ENCODE measurements at regions not wholly inside any gene's neighbourhood (a gene's known extent, or its start where the extent isn't known, plus 50 kb on each side); places are given as distances from the start of the nearest gene placed in this dataset.

- no peaks in the 10 kb centered on the region for H3K27me3 ChIP-seq
- intact Hi-C loops (cut with DNase I; ENCODE audit: low total_unique reads), result no loop called here
- peaks cover 0 to 5% of the 10 kb centered on the region in 2 donors for H3K9me3 ChIP-seq
- no peak for TF ChIP-seq CTCF (IDR thresholded peaks at IDR 0.05)
- no peak for TF ChIP-seq POLR2A (IDR thresholded peaks at IDR 0.05)
- no peak for TF ChIP-seq POLR2AphosphoS5 (IDR thresholded peaks at IDR 0.05)
- H3K36me3 ChIP-seq, result no peaks in the 10 kb centered on the region
- H3K27ac ChIP-seq, result no peak overlapping the region
- no peaks in the 10 kb centered on the region for H3K4me1 ChIP-seq
- no peak for DNase-seq (ENCODE audit: low spot score in 2 of 2)
- H3K4me3 ChIP-seq, result no peak overlapping the region
Observed at GRCh38 chr21:41636636-41637630, 129.0 kb upstream of the TMPRSS2 start.

GRCh38 chr21:41635874-41636273 is 127.9 kb upstream of the TMPRSS2 start:
- H3K27ac ChIP-seq, result no peak overlapping the region
- no peak for TF ChIP-seq CTCF (IDR thresholded peaks at IDR 0.05)
- TF ChIP-seq POLR2A (IDR thresholded peaks at IDR 0.05), result no peak
- no peak for TF ChIP-seq POLR2AphosphoS5 (IDR thresholded peaks at IDR 0.05)

GRCh38 chr21:41634858-41635257 is 126.9 kb upstream of the TMPRSS2 start:
- peak overlapping the region; percentile 74 to 78 for H3K27ac ChIP-seq
- H3K9me3 ChIP-seq, result peaks cover 0 to 5% of the 10 kb centered on the region in 2 donors
- peaks cover 0 to 3% of the 10 kb centered on the region in 2 donors for H3K4me1 ChIP-seq
- no peak for DNase-seq (ENCODE audit: low spot score in 2 of 2)
- no peak overlapping the region for H3K4me3 ChIP-seq
- H3K27me3 ChIP-seq, result no peaks in the 10 kb centered on the region
- H3K36me3 ChIP-seq, result no peaks in the 10 kb centered on the region
- TF ChIP-seq POLR2A (IDR thresholded peaks at IDR 0.05) (no peak), CTCF (IDR thresholded peaks at IDR 0.05) (no peak), POLR2AphosphoS5 (IDR thresholded peaks at IDR 0.05) (no peak)
- intact Hi-C loops (cut with DNase I; ENCODE audit: low total_unique reads), result no loop called here

More at GRCh38 chr21:41635874-41636273, 127.9 kb upstream of the TMPRSS2 start:
- Histone ChIP-seq H3K27me3 (no peaks in the 10 kb centered on the region), H3K9me3 (peaks cover 0 to 5% of the 10 kb centered on the region in 2 donors), H3K36me3 (no peaks in the 10 kb centered on the region), H3K4me1 (peaks cover 0 to 3% of the 10 kb centered on the region in 2 donors), H3K4me3 (no peak overlapping the region)
- intact Hi-C loops (cut with DNase I; ENCODE audit: low total_unique reads), result no loop called here
- no peak for DNase-seq (ENCODE audit: low spot score in 2 of 2)

GRCh38 chr21:41634211-41634694 is 126.3 kb upstream of the TMPRSS2 start:
- DNase-seq (ENCODE audit: low spot score in 2 of 2), result peak in 1 of 2 donors; percentile 92
- peaks cover 0 to 3% of the 10 kb centered on the region in 2 donors for H3K4me1 ChIP-seq
- intact Hi-C loops (cut with DNase I; ENCODE audit: low total_unique reads), result no loop called here
- H3K36me3 ChIP-seq, result no peaks in the 10 kb centered on the region
- H3K4me3 ChIP-seq, result no peak overlapping the region
- peak in 2 of 3 donors; percentile 39 to 68 for TF ChIP-seq POLR2AphosphoS5 (IDR thresholded peaks at IDR 0.05)
- no peak for TF ChIP-seq CTCF (IDR thresholded peaks at IDR 0.05)
- no peak for TF ChIP-seq POLR2A (IDR thresholded peaks at IDR 0.05)
- peak overlapping the region; percentile 78 for H3K27ac ChIP-seq
- H3K27me3 ChIP-seq, result no peaks in the 10 kb centered on the region
- peaks cover 0 to 5% of the 10 kb centered on the region in 2 donors for H3K9me3 ChIP-seq

GRCh38 chr21:41633627-41634026 is 125.7 kb upstream of the TMPRSS2 start:
- no peaks in the 10 kb centered on the region for H3K36me3 ChIP-seq
- peak overlapping the region; percentile 78 for H3K27ac ChIP-seq
- H3K4me1 ChIP-seq, result peaks cover 0 to 3% of the 10 kb centered on the region in 2 donors
- DNase-seq (ENCODE audit: low spot score in 2 of 2), result no peak
- peaks cover 0 to 5% of the 10 kb centered on the region in 2 donors for H3K9me3 ChIP-seq
- intact Hi-C loops (cut with DNase I; ENCODE audit: low total_unique reads), result no loop called here
- no peaks in the 10 kb centered on the region for H3K27me3 ChIP-seq
- TF ChIP-seq CTCF (IDR thresholded peaks at IDR 0.05) (no peak), POLR2A (IDR thresholded peaks at IDR 0.05) (no peak)
- no peak overlapping the region for H3K4me3 ChIP-seq
